ENCODE measurements at regions not wholly inside any gene's neighbourhood (a gene's known extent, or its start where the extent isn't known, plus 50 kb on each side); places are given as distances from the start of the nearest gene placed in this dataset.

- TF ChIP-seq CTCF (IDR thresholded peaks at IDR 0.05) (no peak), POLR2A (IDR thresholded peaks at IDR 0.05) (no peak)
These were observed 86.0 kb upstream of the CDKN3 start for GRCh38 chr14:54310851-54311228.
